CD14-positive monocyte (primary cell): ENCODE measurements at regions not wholly inside any gene's neighbourhood (a gene's known extent, or its start where the extent isn't known, plus 50 kb on each side); places are given as distances from the start of the nearest gene placed in this dataset.
A peak's percentile ranks its signal among the peaks of the same experiment; 100 is the strongest.
"Not testable (repeated sequence)": the region's sequence is repeated elsewhere in the genome, so short reads cannot be mapped to it uniquely, and the experiment has no call there.

ENCODE experiments used
- DNase-seq, 3 donors: peaks; one replicate each; pipeline ENCODE4 v3.0.0-alpha.2; 2011 to 2022
- H2AFZ ChIP-seq: 2 replicates; pipeline ENCODE4 v1.6.0; 2012; ENCODE audit warnings: mild to moderate bottlenecking, low read depth, low read length, inconsistent platforms; ENCODE audit not compliant: insufficient read depth, poor library complexity, severe bottlenecking
- H3K27ac ChIP-seq, 2 donors: 1 replicate in 1 of 2; 2 replicates in 1 of 2; pipeline ENCODE4 v1.5.1; 2012 to 2013; ENCODE audit warnings: low read length in 2 of 2, control low read depth in 1 of 2, inconsistent platforms in 1 of 2, low read depth in 1 of 2, mild to moderate bottlenecking in 1 of 2
- H3K27me3 ChIP-seq, 2 donors: one replicate each; pipeline versions ENCODE4 v1.6.0 to v1.6.1; 2011 to 2013; ENCODE audit warnings: low read length in 2 of 2; ENCODE audit not compliant: control insufficient read depth in 2 of 2, insufficient read depth in 2 of 2
- H3K36me3 ChIP-seq, 2 donors: replicated peaks in 1 of 2; 1 replicate in 1 of 2; 2 replicates in 1 of 2; pipeline versions ENCODE4 v1.5.1 to v1.6.1; 2012 to 2013; ENCODE audit warnings: low read length in 2 of 2, control low read depth in 1 of 2, inconsistent platforms in 1 of 2, mild to moderate bottlenecking in 1 of 2; ENCODE audit not compliant: insufficient read depth in 2 of 2, control insufficient read depth in 1 of 2
- H3K4me1 ChIP-seq, 2 donors: 1 replicate in 1 of 2; 2 replicates in 1 of 2; pipeline versions ENCODE4 v1.5.1 to v1.6.1; 2012 to 2013; ENCODE audit warnings: low read length in 2 of 2, control low read depth in 1 of 2, inconsistent platforms in 1 of 2, mild to moderate bottlenecking in 1 of 2, moderate library complexity in 1 of 2; ENCODE audit not compliant: insufficient read depth in 2 of 2, control insufficient read depth in 1 of 2
- H3K4me2 ChIP-seq: replicated peaks from 2 replicates; pipeline ENCODE3; 2012; ENCODE audit warnings: low read length, moderate library complexity, mild to moderate bottlenecking; ENCODE audit not compliant: poor library complexity, severe bottlenecking; ENCODE audit errors: extremely low read depth
- H3K4me3 ChIP-seq, 3 experiments: fragments of 200-600 bp in 1 of 3; sonication (generic) in 1 of 3; replicated peaks in 1 of 3; 1 replicate in 2 of 3; 2 replicates in 1 of 3; pipeline ENCODE4 v1.5.1; 2011 to 2013; ENCODE audit warnings: low read length in 3 of 3, mild to moderate bottlenecking in 3 of 3, control low read depth in 2 of 3, low read depth in 2 of 3, inconsistent platforms in 1 of 3, moderate library complexity in 1 of 3
- H3K79me2 ChIP-seq: 2 replicates; pipeline ENCODE4 v1.6.0; 2012; ENCODE audit warnings: mild to moderate bottlenecking, control low read depth, inconsistent platforms, low read length, moderate library complexity; ENCODE audit not compliant: insufficient read depth
- H3K9ac ChIP-seq: 2 replicates; pipeline ENCODE4 v1.6.0; 2017; ENCODE audit warnings: low read length, mild to moderate bottlenecking; ENCODE audit not compliant: insufficient read depth, poor library complexity, severe bottlenecking
- H3K9me3 ChIP-seq, 2 donors: replicated peaks in 1 of 2; 1 replicate in 1 of 2; 2 replicates in 1 of 2; pipeline versions ENCODE4 v1.5.1 to v1.6.1; 2012 to 2013; ENCODE audit warnings: low read length in 2 of 2, control low read depth in 1 of 2; ENCODE audit not compliant: control insufficient read depth in 1 of 2, insufficient read depth in 1 of 2
- H4K20me1 ChIP-seq: 2 replicates; pipeline ENCODE4 v1.6.0; 2012; ENCODE audit warnings: mild to moderate bottlenecking, low read length, control low read depth, moderate library complexity; ENCODE audit not compliant: insufficient read depth
- H3K27ac Mint-ChIP-seq, 7 donors: one replicate each; pipeline ENCODE4 v1.8.0; 2020; ENCODE audit warnings: mild to moderate bottlenecking in 7 of 7, mixed read lengths in 7 of 7, moderate library complexity in 6 of 7, inconsistent platforms in 2 of 7
- H3K27me3 Mint-ChIP-seq, 3 donors: one replicate each; pipeline ENCODE4 v1.8.0; 2021 to 2022; ENCODE audit warnings: low read depth in 3 of 3, mild to moderate bottlenecking in 3 of 3, mixed read lengths in 3 of 3, moderate library complexity in 3 of 3, inconsistent platforms in 1 of 3
- H3K36me3 Mint-ChIP-seq, 2 donors: one replicate each; pipeline ENCODE4 v1.8.0; 2020; ENCODE audit warnings: mixed read lengths in 2 of 2, inconsistent platforms in 1 of 2, mild to moderate bottlenecking in 1 of 2
- H3K4me1 Mint-ChIP-seq: one replicate; pipeline ENCODE4 v1.8.0; 2020; ENCODE audit warnings: mild to moderate bottlenecking, mixed read lengths
- H3K4me3 Mint-ChIP-seq, 2 donors: one replicate each; pipeline ENCODE4 v1.8.0; 2020; ENCODE audit warnings: mild to moderate bottlenecking in 2 of 2, mixed read lengths in 2 of 2, moderate library complexity in 1 of 2
- H3K9me3 Mint-ChIP-seq, 7 donors: one replicate each; pipeline ENCODE4 v1.8.0; 2020 to 2022; ENCODE audit warnings: mixed read lengths in 7 of 7, mild to moderate bottlenecking in 6 of 7, moderate library complexity in 6 of 7, inconsistent platforms in 2 of 7
- CTCF ChIP-seq: fragments of 200-600 bp; IDR thresholded peaks from one replicate; pipeline ENCODE4 v1.8.0; 2022; ENCODE audit warnings: antibody characterized with exemption, mild to moderate bottlenecking
- WGBS: methylation state at CpG from one replicate; pipeline ENCODE4 v1.1.5; 2013; ENCODE audit warnings: missing lambda C conversion rate; ENCODE audit not compliant: insufficient coverage; 5-methylcytosine and 5-hydroxymethylcytosine counted together
- intact Hi-C, 2 donors: fragments of 100-400 bp; cut with micrococcal nuclease; formaldehyde crosslinking; loops; one replicate each; pipeline versions ENCODE4 v1.15.0 to v1.15.1; 2023

GRCh38 chr2:94708982-94709381 is 162.2 kb upstream of the TEKT4 start:
- H3K4me1 Mint-ChIP-seq, H3K4me3 Mint-ChIP-seq, H3K4me2 ChIP-seq, H3K79me2 ChIP-seq, H3K9ac ChIP-seq, H3K4me1 ChIP-seq, H3K27ac ChIP-seq, H2AFZ ChIP-seq, DNase-seq, H3K27me3 Mint-ChIP-seq, H3K4me3 ChIP-seq, H3K36me3 Mint-ChIP-seq, H3K36me3 ChIP-seq, intact Hi-C loops, H3K9me3 Mint-ChIP-seq, H3K27me3 ChIP-seq, H3K9me3 ChIP-seq, H4K20me1 ChIP-seq: not testable (repeated sequence)
- WGBS = no CpG with 5 or more reads among the region's 2 CpGs
- H3K27ac Mint-ChIP-seq = peak overlapping the region in 1 of 7 donors; percentile 9

- DNase-seq = no peak
- Mint-ChIP-seq H3K36me3 (no peaks in the 10 kb centered on the region), H3K4me1 (no peaks in the 10 kb centered on the region), H3K9me3 (peaks cover 0 to 10% (median 2%) of the 10 kb centered on the region in 7 donors), H3K27ac (no peak overlapping the region), H3K4me3 (no peak overlapping the region), H3K27me3 (peaks cover 0 to 7% (median 0%) of the 10 kb centered on the region in 3 donors)
- no peak overlapping the region for H3K9ac ChIP-seq
- H2AFZ ChIP-seq = no peak overlapping the region
- no peak overlapping the region for H3K27ac ChIP-seq
- no peaks in the 10 kb centered on the region for H4K20me1 ChIP-seq
- H3K27me3 ChIP-seq = no peaks in the 10 kb centered on the region
- no peaks in the 10 kb centered on the region for H3K9me3 ChIP-seq
- 80% methylated on average over 5 of the region's 11 CpGs for WGBS
- intact Hi-C loops = no loop called here
- no peak overlapping the region for H3K4me2 ChIP-seq
- no peak for TF ChIP-seq CTCF
- H3K4me1 ChIP-seq = no peaks in the 10 kb centered on the region
- H3K4me3 ChIP-seq = no peak overlapping the region
- no peaks in the 10 kb centered on the region for H3K36me3 ChIP-seq
- no peaks in the 10 kb centered on the region for H3K79me2 ChIP-seq
These were observed 145.7 kb upstream of the TEKT4 start for GRCh38 chr2:94725543-94725942.

GRCh38 chr2:94735536-94735935 is 135.7 kb upstream of the TEKT4 start:
- Mint-ChIP-seq H3K9me3 (peaks cover 0 to 13% (median 3%) of the 10 kb centered on the region in 7 donors), H3K27me3 (peaks cover 12 to 26% (median 22%) of the 10 kb centered on the region in 3 donors), H3K4me3 (peak overlapping the region in 1 of 2 donors; percentile 53)
- DNase-seq, H3K4me1 Mint-ChIP-seq, H3K27me3 ChIP-seq, intact Hi-C loops, H3K4me2 ChIP-seq, H3K79me2 ChIP-seq, H3K36me3 ChIP-seq, H3K4me3 ChIP-seq, H3K9ac ChIP-seq, H3K27ac Mint-ChIP-seq, H3K36me3 Mint-ChIP-seq, H3K4me1 ChIP-seq, H2AFZ ChIP-seq, H3K27ac ChIP-seq, H4K20me1 ChIP-seq, H3K9me3 ChIP-seq: not testable (repeated sequence)
- WGBS = 9% methylated on average over 6 of the region's 34 CpGs

- H4K20me1 ChIP-seq, H2AFZ ChIP-seq, H3K27ac Mint-ChIP-seq, H3K36me3 ChIP-seq, H3K4me1 Mint-ChIP-seq, H3K4me2 ChIP-seq, H3K36me3 Mint-ChIP-seq, H3K79me2 ChIP-seq, intact Hi-C loops, H3K4me3 ChIP-seq, H3K27me3 ChIP-seq, H3K9me3 ChIP-seq, H3K27ac ChIP-seq, H3K9ac ChIP-seq, H3K4me1 ChIP-seq, H3K4me3 Mint-ChIP-seq, DNase-seq: not testable (repeated sequence)
- WGBS = 92% methylated on average over 12 of the region's 17 CpGs
- peaks cover 12 to 26% (median 22%) of the 10 kb centered on the region in 3 donors for H3K27me3 Mint-ChIP-seq
- peaks cover 0 to 13% (median 3%) of the 10 kb centered on the region in 7 donors for H3K9me3 Mint-ChIP-seq
These were observed 134.1 kb upstream of the TEKT4 start for GRCh38 chr2:94737145-94737544.
